ENCODE measurements at regions not wholly inside any gene's neighbourhood (a gene's known extent, or its start where the extent isn't known, plus 50 kb on each side); places are given as distances from the start of the nearest gene placed in this dataset.

GRCh38 chr6:45741437-45742171 lies 274.1 kb downstream of the CLIC5 start:
- DNase-seq, result peak; percentile 66

- no peak for DNase-seq
These were observed 276.6 kb downstream of the CLIC5 start for GRCh38 chr6:45739058-45739457.

- DNase-seq, result no peak
These were observed 277.6 kb downstream of the CLIC5 start for GRCh38 chr6:45738057-45738455.

- no peak for DNase-seq
These were observed 278.2 kb downstream of the CLIC5 start for GRCh38 chr6:45737331-45738056.

- DNase-seq, result no peak
These were observed 279.5 kb downstream of the CLIC5 start for GRCh38 chr6:45736134-45736533.

- DNase-seq, result no peak
These were observed 282.9 kb downstream of the CLIC5 start for GRCh38 chr6:45732731-45733130.

GRCh38 chr6:45730232-45730631 lies 285.4 kb downstream of the CLIC5 start:
- DNase-seq, result no peak

- DNase-seq, result peak; percentile 31
These were observed 287.0 kb downstream of the CLIC5 start for GRCh38 chr6:45728674-45729073.

GRCh38 chr6:45727819-45728449 lies 287.7 kb downstream of the CLIC5 start:
- DNase-seq, result no peak

GRCh38 chr6:45727228-45727627 lies 288.4 kb downstream of the CLIC5 start:
- DNase-seq, result no peak

- no peak for DNase-seq
These were observed 289.2 kb downstream of the CLIC5 start for GRCh38 chr6:45726444-45726843.

GRCh38 chr6:45724511-45724910 lies 291.1 kb downstream of the CLIC5 start:
- DNase-seq, result peak; percentile 33

GRCh38 chr6:45724027-45724426 lies 291.6 kb downstream of the CLIC5 start:
- DNase-seq, result no peak

GRCh38 chr6:45722876-45723275 lies 292.8 kb downstream of the CLIC5 start:
- DNase-seq, result no peak

- DNase-seq, result no peak
These were observed 294.0 kb downstream of the CLIC5 start for GRCh38 chr6:45721665-45722064.

GRCh38 chr6:45718871-45719270 lies 296.8 kb downstream of the CLIC5 start:
- no peak for DNase-seq

GRCh38 chr6:45718131-45718530 lies 297.5 kb downstream of the CLIC5 start:
- no peak for DNase-seq

- DNase-seq, result no peak
These were observed 297.9 kb downstream of the CLIC5 start for GRCh38 chr6:45717715-45718114.

GRCh38 chr6:45717027-45717426 lies 298.6 kb downstream of the CLIC5 start:
- DNase-seq, result no peak

GRCh38 chr6:45715508-45715803 lies 300.2 kb downstream of the CLIC5 start:
- DNase-seq, result no peak

- peak; percentile 74 for DNase-seq
These were observed 300.7 kb downstream of the CLIC5 start for GRCh38 chr6:45714741-45715507.

- no peak for DNase-seq
These were observed 301.5 kb downstream of the CLIC5 start for GRCh38 chr6:45714006-45714730.

All from hindlimb muscle (tissue), 1 donor.